MM.1S (cell line): ENCODE measurements at regions not wholly inside any gene's neighbourhood (a gene's known extent, or its start where the extent isn't known, plus 50 kb on each side); places are given as distances from the start of the nearest gene placed in this dataset.

Experiments
- DNase-seq: peaks from one replicate; pipeline ENCODE4 v3.0.0-alpha.2; 2015
- H2AFZ ChIP-seq: fragments of 300-600 bp; sonication (generic); 2 replicates; pipeline ENCODE4 v1.6.0; 2016; ENCODE audit warnings: antibody characterized with exemption, low read length
- H3F3A ChIP-seq: fragments of 300-600 bp; sonication (generic); 2 replicates; pipeline ENCODE4 v1.6.1; 2016; ENCODE audit warnings: mild to moderate bottlenecking, antibody characterized with exemption, low read length, moderate library complexity, mixed read lengths; ENCODE audit not compliant: insufficient read depth
- H3K27ac ChIP-seq: fragments of 300-600 bp; sonication (generic); 2 replicates; pipeline ENCODE4 v1.5.1; 2016; ENCODE audit warnings: mild to moderate bottlenecking, low read length
- H3K27me3 ChIP-seq: fragments of 300-600 bp; sonication (generic); replicated peaks from 2 replicates; pipeline ENCODE4 v1.6.0; 2016; ENCODE audit warnings: low read length; ENCODE audit not compliant: insufficient read depth
- H3K36me3 ChIP-seq: fragments of 300-600 bp; sonication (generic); replicated peaks from 2 replicates; pipeline ENCODE4 v1.6.1; 2016; ENCODE audit warnings: mild to moderate bottlenecking, low read length, mixed read lengths; ENCODE audit not compliant: insufficient read depth
- H3K4me1 ChIP-seq: fragments of 300-600 bp; sonication (generic); 2 replicates; pipeline ENCODE4 v1.6.1; 2016; ENCODE audit warnings: low read length, mixed read lengths
- H3K4me2 ChIP-seq: fragments of 300-600 bp; sonication (generic); 2 replicates; pipeline ENCODE4 v1.6.0; 2016; ENCODE audit warnings: low read depth, low read length
- H3K4me3 ChIP-seq: fragments of 300-600 bp; sonication (generic); 2 replicates; pipeline ENCODE4 v1.5.1; 2016; ENCODE audit warnings: low read length, mixed read lengths
- H3K79me2 ChIP-seq: fragments of 300-600 bp; sonication (generic); 2 replicates; pipeline ENCODE4 v1.6.1; 2016; ENCODE audit warnings: mixed run types, low read length, mixed read lengths
- H3K9ac ChIP-seq: fragments of 300-600 bp; sonication (generic); 2 replicates; pipeline ENCODE4 v1.6.1; 2016; ENCODE audit warnings: low read length, mixed read lengths
- H3K9me2 ChIP-seq: fragments of 300-600 bp; sonication (generic); replicated peaks from 2 replicates; pipeline ENCODE4 v1.6.1; 2016; ENCODE audit warnings: mild to moderate bottlenecking, low read length, mixed read lengths; ENCODE audit not compliant: insufficient read depth
- H3K9me3 ChIP-seq: fragments of 300-600 bp; sonication (generic); replicated peaks from 2 replicates; pipeline ENCODE4 v1.6.1; 2016; ENCODE audit warnings: mild to moderate bottlenecking, low read length, mixed read lengths; ENCODE audit not compliant: insufficient read depth
- H4K20me1 ChIP-seq: fragments of 300-600 bp; sonication (generic); 2 replicates; pipeline ENCODE4 v1.6.1; 2016; ENCODE audit warnings: mild to moderate bottlenecking, low read length, moderate library complexity, mixed read lengths; ENCODE audit not compliant: insufficient read depth
- EZH2 ChIP-seq: fragments of 300-600 bp; sonication (generic); optimal IDR thresholded peaks from 2 replicates; pipeline ENCODE3; 2017; ENCODE audit warnings: low read depth, mild to moderate bottlenecking, antibody characterized with exemption, low read length, mixed read lengths
- EZH2phosphoT487 ChIP-seq: fragments of 300-600 bp; sonication (generic); IDR thresholded peaks from 2 replicates; pipeline ENCODE4 v1.6.1; 2018; ENCODE audit warnings: antibody characterized with exemption, low read length
- TF ChIP-seq, protein P1 (sequence below): fragments of 300-600 bp; sonication (generic); IDR thresholded peaks from 2 replicates; pipeline ENCODE4 v1.5.1; 2016; ENCODE audit warnings: antibody characterized with exemption, low read length, mixed read lengths

DNA sequence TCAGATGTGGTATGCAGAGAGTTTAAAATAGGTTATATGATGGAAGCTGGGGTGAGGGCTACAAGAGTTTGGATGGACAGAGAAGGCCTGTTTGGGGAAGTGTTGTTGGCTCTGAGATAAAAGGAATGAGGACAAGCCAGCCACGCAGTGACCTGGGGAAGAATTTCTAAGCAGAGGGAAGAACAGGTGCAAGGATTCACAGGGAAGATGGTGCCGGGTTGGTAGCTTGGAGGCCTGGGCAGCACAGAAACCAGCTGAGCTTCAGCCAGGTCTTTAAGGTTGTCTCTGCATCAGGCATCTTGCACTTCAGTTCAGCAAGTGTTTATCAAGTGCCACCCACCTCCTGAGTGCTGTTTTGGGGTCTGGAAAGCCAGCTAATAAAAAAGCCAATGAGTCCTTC is 1163.7 kb downstream of the AACS start:
- no peaks in the 10 kb centered on the region for H3F3A ChIP-seq
- H3K9me2 ChIP-seq: no peaks in the 10 kb centered on the region
- no peak overlapping the region for H3K9ac ChIP-seq
- no peak overlapping the region for H2AFZ ChIP-seq
- no peaks in the 10 kb centered on the region for H3K9me3 ChIP-seq
- TF ChIP-seq EZH2phosphoT487: no peak
- no peak for TF ChIP-seq EZH2
- TF ChIP-seq, protein P1, sequence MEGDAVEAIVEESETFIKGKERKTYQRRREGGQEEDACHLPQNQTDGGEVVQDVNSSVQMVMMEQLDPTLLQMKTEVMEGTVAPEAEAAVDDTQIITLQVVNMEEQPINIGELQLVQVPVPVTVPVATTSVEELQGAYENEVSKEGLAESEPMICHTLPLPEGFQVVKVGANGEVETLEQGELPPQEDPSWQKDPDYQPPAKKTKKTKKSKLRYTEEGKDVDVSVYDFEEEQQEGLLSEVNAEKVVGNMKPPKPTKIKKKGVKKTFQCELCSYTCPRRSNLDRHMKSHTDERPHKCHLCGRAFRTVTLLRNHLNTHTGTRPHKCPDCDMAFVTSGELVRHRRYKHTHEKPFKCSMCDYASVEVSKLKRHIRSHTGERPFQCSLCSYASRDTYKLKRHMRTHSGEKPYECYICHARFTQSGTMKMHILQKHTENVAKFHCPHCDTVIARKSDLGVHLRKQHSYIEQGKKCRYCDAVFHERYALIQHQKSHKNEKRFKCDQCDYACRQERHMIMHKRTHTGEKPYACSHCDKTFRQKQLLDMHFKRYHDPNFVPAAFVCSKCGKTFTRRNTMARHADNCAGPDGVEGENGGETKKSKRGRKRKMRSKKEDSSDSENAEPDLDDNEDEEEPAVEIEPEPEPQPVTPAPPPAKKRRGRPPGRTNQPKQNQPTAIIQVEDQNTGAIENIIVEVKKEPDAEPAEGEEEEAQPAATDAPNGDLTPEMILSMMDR: no peak
- no peaks in the 10 kb centered on the region for H3K4me1 ChIP-seq
- H3K36me3 ChIP-seq: no peaks in the 10 kb centered on the region
- no peak overlapping the region for H3K4me3 ChIP-seq
- H3K79me2 ChIP-seq: no peaks in the 10 kb centered on the region
- H3K4me2 ChIP-seq: no peak overlapping the region
- no peaks in the 10 kb centered on the region for H3K27me3 ChIP-seq
- DNase-seq: no peak
- H4K20me1 ChIP-seq: no peaks in the 10 kb centered on the region
- H3K27ac ChIP-seq: no peak overlapping the region

DNA sequence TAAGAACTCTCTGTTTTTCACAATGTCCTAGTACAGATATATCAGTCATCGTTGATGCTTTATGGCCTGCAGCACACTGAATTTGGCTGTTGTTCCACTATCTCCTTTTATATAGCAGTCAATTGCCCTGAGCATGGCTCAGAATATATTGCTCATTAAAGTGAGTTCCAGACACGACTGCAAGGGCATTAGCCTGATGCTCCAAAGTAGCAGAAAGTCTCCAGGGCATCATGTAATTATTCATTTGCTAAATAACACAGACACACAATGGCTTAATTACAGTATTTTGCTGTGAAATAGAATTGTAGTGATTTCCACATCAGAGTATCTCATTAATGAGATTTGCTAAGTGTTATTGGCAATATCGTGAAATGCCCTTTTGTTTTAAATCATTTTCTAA is 1167.5 kb downstream of the AACS start:
- H3K36me3 ChIP-seq: no peaks in the 10 kb centered on the region
- no peak overlapping the region for H2AFZ ChIP-seq
- H3K27ac ChIP-seq: no peak overlapping the region
- H3K27me3 ChIP-seq: no peaks in the 10 kb centered on the region
- H3K4me2 ChIP-seq: no peak overlapping the region
- no peaks in the 10 kb centered on the region for H3F3A ChIP-seq
- no peak for DNase-seq
- TF ChIP-seq, protein P1: no peak
- TF ChIP-seq EZH2 (no peak), EZH2phosphoT487 (no peak)
- no peaks in the 10 kb centered on the region for H3K9me3 ChIP-seq
- no peaks in the 10 kb centered on the region for H3K79me2 ChIP-seq
- no peaks in the 10 kb centered on the region for H3K9me2 ChIP-seq
- no peak overlapping the region for H3K9ac ChIP-seq
- H3K4me3 ChIP-seq: no peak overlapping the region
- no peaks in the 10 kb centered on the region for H3K4me1 ChIP-seq
- no peaks in the 10 kb centered on the region for H4K20me1 ChIP-seq

DNA sequence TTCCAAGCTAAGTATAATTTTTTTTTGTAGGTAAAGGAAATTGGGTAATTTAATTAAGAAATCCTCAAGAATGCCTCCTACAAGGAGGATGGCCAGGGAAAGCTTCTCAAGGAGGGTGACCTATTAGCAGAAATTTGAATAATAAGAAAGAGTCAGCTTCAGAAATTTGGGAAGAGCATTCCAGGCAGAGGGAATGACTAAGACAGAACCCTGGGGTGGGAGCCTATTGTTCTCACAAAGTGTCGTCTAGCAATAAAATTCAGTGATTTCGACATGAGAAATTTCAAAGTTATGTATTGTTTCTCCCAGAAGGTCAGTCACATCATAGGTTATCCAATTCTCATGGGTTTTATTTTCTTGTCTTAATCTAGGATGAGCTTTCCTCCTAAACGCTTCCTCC is 1168.4 kb downstream of the AACS start:
- Histone ChIP-seq H3K79me2 (no peaks in the 10 kb centered on the region), H3K9me2 (no peaks in the 10 kb centered on the region), H4K20me1 (no peaks in the 10 kb centered on the region), H3K4me2 (no peak overlapping the region), H3K27me3 (no peaks in the 10 kb centered on the region), H2AFZ (no peak overlapping the region), H3K4me3 (no peak overlapping the region), H3K27ac (no peak overlapping the region), H3K36me3 (no peaks in the 10 kb centered on the region), H3K9ac (no peak overlapping the region), H3K4me1 (no peaks in the 10 kb centered on the region), H3K9me3 (no peaks in the 10 kb centered on the region), H3F3A (no peaks in the 10 kb centered on the region)
- no peak for DNase-seq
- TF ChIP-seq, protein P1: no peak
- TF ChIP-seq EZH2phosphoT487 (no peak), EZH2 (no peak)
